ENCODE measurements at regions not wholly inside any gene's neighbourhood (a gene's known extent, or its start where the extent isn't known, plus 50 kb on each side); places are given as distances from the start of the nearest gene placed in this dataset.

DNA sequence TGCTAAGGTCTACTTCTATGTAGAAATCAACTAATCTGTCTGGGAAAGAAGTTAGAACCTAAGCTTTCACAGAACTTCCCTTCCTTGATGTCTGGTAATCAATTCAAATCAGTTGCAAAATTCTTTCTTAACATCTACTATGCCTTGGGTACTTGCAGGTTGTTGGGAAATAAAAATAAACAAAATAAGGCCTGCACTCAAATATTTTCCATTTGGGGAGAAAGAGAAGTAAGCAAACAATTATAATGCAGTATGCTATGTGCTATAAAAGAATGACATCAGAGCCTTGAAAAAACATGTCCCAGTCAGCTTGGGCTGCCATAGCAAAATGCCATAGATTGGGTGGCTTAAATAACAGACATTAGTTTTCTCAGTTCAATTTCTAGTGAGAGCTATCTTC is 425.9 kb upstream of the DCN start:
- no peak for DNase-seq

DNA sequence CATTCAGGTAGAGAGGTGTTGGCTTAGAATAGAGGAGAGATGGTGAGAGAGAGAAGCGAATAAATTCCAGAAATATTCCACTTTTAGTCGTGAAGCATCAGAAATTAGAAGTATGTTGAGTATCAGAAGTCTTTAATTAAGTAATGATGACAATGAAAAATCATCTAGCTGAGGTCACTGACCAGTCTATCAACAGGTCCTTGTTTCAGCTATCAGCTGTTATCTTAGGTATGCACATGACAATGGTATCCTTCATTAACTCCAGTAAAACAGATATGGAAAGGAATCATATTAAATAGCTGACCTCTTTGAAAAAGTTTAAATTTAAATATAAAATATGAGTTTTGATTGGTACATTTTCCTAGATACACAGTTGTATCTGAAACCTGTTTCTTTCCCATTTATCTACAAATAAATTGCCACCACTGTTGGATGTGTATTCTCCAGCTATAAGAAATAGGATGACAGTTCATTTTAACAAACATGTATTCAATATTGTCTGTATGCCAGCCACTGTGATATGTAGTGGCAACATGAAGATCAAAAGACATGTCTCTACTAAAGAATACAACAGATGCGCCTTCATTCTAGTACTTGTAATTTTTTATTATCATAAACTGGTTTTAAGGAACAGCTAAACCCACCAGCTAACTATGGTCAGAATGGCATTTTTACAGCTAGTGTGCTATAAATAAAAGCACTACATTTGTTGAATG is 424.2 kb upstream of the DCN start:
- DNase-seq: no peak

DNA sequence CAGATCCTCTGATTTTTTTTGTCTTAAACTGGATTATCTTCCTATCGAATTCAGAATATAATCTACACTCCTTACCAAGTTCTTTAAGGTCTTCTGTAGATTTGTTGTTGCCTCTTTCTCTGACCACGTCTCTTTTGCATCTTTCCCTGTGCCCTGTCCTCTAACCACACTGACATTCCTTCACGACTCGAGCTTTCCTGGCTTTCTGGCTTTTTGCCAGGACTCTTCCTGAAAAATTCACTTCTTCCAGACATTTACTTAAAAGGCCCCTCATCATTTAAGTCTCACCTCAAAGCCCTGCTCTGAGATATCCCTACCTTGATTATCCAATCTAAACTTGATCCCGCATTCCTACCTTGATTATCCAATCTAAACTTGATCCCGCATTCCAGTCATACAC is 422.3 kb upstream of the DCN start:
- DNase-seq: no peak

DNA sequence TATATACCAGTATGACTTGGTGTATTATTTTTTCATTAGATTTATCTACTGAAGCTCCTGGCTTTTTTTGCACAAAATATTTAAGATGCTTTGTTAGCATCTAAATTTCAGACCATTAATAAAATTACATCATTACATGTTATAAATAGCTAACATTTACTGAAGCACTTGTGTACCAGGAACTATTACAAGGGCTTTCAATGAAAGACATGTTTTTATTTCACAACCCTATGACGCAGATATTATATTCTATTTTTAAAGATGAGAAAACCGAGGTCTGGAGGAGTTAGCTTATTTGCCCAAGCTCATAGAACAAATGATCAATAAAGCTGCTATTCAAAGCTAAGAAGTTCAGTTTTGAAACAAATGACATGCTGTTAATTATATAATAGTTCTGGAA is 420.4 kb upstream of the DCN start:
- no peak for DNase-seq

DNA sequence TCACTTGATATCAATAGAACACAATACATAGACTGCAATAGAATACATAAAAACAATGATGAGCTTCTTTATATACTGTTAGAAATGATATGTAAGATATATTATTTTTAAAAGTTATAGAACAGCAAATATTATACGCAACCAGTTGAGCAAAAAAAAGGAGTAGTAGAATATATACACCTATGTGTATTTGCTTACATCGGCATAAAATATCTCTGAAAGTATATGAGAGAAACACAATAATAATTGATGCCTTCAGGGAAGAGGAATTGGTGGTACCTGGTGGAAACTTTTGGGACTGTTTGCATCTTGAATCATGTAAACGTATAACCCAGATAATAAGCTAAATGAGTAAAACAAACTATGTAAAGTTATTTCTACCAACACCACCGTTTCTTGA is 418.4 kb upstream of the DCN start:
- DNase-seq: no peak

DNA sequence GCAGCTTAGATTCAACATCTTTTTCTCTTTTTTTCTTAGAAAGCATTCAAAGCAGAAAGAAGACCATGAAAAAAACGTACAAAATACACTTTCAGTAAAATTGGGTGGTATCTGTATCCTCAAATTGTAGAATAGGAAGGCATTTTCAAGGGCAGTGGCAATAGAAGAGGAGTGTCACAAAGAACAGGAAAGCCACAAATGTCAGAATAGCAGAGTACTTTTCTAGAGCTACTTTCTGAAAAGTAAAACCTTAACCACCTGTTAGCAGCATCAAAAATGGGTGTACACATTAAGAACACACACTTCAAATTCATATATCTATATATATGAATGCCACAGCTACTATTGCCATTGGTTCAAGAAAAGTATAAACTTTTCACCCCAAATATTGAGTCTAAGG is 412.1 kb upstream of the DCN start:
- no peak for DNase-seq

DNA sequence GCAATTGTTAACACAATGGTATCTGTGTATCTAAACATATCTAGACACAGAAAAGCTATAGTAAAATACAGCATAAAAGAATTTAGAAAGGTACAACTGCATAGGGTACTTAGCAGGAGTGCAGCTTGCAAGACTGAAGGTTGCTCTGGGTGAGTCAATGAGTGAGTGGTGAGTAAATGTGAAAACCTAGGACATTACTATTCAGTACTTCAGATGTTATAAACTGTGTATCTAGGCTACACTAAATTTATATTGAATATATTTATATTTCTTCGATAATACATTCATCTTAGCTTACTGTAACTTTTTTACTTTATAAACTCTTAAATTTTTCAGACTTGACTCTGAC is 409.0 kb upstream of the DCN start:
- no peak for DNase-seq

DNA sequence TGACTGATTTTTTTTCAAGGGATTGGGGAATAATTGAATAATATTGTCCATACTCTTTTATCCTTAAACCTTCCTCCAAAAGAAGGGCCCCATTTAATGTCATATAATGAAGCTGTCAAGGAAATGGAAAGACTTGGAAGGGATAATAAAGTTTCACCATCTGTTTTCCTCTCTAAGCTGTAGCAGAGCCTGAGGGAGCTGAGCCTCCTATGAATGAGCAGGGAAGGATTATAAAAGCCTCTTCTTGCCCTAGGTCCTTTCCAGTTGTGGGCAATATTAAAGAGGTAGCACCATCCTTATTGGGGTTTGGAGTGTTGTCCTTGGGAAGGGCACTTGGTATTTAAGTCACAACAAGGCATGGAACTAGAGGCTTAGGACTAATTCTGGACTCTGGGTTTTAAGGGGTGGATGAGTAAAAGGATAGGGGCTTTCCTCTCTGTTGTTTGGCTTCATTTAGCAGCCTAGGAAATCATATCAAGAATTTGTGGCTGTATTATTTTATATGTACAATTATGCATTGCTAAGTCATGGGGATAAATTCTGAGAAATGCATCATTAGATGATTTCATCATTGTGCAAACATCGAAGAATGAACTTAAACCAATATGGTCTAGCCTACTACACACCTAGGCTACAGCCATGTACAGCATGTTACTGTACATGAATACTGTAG is 408.5 kb upstream of the DCN start:
- DNase-seq: no peak

DNA sequence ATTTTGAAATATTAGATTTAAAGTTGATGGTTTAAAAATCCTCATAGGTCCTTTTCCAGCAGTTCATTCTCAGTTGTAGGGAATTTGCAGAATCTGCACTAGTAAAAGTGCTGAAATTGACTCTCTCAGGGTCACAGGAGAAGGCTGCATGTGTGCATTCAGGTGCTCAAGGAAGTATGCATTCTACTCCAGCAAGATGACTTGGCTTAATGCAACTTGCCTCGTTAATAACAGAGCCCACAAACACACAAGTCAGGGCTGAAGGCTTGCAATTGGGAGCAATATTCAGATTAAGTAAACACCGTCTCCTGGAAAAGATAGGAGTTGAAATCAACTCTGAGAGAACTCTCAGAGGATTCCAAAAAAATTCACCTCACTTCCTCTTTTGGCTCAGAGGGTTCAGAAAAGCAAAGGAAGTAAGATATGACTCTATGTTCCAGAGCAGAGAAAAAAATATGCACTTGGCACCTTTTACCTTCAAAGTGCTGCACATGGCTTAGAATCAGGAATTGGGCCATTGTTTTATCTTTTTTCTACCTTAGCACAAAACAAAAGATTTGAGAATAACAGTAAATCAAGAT is 406.3 kb upstream of the DCN start:
- DNase-seq: no peak

DNA sequence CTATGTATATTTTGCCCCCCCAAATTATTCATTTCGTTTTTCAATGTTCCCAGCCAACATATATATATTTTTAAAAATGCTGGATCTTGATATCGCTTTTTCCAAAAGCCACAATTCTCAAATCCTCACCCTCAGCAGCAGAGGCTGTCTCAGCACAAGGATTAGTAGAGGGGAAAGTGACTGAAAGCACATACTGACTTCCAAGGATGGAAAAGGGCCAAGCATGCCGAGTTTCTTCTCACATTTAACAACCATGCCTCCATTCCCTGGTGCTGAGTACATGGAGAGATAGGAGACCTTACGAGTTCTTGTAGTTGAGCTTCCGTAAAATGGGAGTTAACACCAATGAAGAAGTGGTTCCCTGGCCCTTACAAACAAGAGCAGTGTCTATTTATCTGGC is 403.4 kb upstream of the DCN start:
- DNase-seq: no peak

DNA sequence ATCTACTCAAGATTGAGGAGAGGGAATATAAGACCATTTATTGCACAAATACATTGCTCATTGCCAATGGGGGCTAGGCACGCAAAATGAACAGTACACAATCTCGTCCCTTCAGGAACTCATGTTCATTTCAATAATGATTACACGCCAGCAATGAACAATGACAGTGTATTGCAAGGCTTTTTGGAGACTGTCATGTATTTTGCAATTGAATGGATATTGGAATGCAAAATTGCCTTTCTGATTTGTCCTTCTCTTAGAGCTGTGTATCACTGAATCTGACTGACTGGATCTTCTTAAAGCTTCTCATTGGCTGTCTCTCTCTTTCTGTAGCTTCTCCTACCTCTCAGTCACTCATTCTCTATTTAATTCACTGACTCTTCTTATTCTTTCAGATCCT is 400.2 kb upstream of the DCN start:
- DNase-seq: no peak

DNA sequence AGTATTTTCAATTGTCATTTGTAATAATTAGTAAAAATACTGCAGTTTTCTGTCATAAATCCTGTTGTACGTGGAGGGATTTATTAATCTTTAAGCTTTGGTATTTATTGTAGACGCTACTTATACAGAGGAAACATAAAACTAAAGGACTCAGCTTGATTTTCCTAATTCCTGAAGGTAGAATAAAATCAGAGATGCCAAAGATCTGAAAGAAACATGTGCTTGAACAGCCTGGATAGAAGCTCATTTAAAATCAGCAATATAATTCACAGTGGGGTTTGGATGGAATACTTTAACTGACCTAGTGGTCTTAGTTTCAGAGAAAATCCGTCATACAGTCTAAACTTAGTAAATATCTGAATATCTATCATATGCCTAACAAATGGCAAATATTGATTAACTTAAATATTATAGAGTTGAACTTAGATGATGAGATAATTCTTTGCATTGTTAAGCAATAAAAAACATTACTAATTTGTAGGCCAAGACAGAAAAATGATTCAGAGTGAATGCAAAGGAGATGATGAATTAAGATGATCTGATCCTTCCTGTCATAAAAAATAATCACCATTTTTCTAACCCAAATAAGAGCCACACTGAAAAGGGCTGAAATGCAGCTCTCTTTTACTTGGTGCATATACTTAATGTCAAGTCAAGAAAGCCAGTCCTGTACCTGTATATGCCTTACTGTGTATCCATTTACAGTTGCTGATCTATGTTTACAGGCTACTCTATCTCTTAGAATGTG is 397.1 kb upstream of the DCN start:
- DNase-seq: no peak

DNA sequence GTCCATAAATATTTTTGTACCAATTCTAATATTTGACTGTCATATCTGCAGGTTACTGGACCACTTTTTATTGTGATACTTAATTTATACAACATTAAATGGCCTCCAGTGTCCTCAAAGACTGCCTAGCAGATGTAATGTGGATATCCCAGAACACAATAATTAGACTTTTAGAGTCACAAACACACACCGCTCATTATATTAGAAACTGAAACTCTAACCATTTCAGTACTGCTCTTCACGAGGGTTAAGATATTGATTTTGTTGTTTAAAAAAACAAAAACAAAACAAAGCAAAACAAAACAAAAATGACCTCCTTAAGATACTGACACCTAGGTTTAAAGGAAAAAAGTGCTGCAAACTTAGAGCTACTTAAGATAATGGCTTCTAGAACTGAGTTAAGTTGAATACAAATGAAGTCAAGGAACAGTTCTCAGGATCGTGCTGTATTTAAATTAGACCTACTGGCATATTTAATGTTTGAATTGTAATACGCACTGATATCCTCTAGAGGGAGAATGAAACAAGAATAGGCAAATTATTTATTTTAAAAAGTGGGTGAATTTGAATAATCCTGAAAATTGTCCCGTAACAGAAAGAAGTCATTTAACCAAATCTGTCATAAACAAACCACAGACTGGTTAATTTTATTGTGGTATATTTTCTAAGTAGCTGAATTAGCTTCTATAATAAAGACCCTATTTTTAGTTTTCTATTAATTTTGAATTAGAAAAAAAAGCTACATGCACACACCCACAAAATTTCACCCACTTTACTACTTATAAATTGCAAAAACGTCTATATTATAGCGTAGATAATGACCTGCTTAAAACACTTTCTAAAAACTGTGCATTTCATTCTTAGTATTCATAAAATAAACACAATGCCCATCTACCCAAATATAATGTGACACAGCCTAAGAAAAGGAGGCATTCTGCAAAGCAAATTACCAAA is 395.2 kb upstream of the DCN start:
- no peak for DNase-seq

DNA sequence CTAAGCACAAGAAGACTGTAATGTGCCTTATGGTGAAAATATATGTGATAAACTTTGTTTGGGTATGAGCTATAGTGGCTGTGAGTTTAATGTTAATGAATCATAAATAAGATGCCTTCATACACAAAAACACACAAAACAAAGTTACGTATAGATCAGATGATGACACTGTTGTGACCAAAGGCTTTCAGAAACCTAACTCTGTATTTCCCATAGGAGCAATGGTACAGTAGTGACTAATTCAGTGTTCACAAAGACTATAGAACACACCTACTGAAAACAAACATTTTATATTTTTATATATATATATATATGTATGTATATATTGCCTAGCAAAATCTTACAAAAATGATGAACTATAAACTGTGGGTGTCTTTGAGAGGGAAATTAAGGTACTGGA is 393.8 kb upstream of the DCN start:
- no peak for DNase-seq

DNA sequence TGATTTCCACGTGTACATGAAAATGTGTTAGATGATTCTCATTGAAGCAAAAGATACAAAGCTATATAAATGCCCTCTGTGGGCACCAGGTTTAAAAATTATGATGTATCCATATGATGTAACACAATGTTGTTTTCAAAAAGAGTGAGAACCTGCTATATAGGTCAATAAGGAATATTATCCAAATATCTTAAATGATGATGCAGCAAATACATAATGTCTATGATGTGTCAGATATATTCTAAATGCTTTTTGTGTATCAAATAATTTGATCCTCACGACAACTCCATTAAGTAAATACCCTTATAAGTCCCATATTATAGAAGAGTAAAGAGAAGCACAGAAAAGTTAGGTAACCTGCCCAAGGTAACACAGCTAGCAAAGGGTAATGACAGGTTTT is 393.0 kb upstream of the DCN start:
- no peak for DNase-seq

DNA sequence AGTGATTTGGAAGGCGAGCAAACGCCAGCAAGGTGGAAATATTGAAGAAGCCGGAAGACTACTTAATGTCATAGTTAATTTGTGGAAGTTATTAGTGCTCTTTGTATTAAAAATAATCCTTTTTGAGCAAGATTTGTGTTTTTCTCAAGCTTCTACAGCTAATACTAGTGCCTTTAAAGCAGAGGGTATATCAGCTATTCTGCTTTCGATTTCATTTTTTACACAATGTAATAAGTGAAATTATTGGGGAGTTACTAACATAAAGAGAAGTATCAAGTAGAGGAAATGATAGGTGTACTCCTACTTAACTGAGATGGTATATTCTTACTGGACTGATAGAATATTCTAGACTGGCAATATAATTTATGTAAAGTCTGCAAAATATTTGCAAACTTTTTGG is 392.4 kb upstream of the DCN start:
- no peak for DNase-seq

DNA sequence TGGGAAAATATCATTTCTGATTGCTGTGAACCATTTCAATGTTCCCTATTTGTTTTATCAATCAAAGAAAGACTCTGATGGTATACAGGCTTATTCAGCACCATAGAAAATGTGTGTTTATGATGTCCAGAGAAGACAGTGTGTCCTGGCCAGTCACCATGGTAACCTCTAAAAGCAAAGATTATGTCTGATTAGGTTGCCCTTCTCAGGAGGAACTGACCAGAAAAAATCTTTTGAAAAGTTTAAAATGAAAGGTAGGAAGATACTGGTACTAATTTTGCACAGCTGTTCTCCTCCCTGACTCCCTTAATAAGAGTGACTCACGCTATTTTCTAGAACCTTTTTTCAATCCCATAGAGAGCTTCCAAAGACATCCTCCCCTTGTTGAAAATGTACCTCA is 391.8 kb upstream of the DCN start:
- DNase-seq: no peak

DNA sequence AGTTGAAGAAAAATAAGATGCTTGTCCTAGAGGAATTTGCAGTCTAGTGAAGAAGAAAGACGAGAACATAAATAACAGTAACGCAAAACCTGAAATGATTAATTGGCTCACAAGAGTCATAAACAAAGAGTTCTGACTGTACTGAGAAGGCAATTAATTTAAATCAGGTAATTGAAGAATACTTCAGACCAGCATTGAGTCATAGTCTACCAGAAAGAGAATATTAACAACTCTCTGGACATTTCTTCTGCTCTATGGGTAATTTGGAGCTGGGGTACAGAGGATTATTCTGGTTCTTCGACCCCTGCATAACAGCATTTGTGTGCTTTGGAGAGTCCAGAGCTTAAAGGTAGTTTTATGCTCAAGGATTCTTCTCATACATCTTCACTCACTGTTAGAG is 390.3 kb upstream of the DCN start:
- no peak for DNase-seq

DNA sequence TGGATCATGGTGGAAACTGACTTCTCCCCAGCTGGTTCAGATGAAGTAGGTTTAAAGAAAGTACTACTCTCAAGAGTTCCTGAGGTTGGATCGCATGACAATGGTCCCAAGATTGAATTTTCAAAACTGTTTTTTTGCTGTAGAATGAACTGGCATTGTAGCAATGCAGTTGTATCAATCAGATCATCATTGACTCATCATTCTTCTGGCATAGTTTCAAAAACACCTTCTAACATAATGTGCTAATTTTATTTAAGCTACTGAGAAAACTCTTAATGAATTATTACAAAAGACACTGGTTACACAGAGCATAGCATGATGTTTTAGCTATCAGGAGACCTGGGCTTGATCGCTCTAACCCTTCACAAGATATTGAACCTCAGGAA is 384.5 kb upstream of the DCN start:
- no peak for DNase-seq

DNA sequence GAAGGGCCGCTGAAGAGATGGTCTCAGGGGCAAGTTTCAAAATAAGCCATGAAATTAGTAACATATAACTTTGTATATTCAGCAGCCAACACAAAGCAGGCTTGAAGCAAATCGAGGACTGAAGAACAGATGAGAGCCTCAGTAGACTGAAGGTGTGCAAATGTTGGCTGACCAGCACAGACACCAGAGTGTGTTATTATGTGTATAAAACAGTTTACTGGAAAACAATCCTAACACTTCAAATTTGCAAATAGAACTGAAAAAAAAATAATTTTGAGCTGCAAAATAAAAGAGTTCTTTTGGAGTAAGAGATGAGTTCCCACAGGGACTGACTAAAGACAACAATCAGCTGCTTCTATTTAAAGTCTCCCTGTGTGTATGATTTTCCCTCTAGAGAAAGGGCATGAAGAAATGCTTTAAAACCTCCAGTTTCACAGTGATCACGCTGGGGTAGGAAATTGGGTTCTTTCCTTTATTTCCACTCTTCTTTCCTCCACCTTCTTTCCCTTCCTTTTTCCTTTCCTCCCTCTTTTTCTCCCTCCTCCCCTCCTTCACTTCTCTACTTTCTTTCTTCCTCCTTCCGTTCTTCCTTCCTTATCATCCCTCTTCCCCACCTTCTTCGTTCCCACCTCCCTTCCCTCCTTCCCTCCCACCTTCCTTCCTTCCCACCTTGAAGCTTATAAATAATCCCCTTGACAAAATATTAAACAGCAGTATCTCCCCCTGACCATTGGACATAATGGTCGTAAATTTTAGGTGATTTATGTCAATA is 383.9 kb upstream of the DCN start:
- DNase-seq: no peak

DNA sequence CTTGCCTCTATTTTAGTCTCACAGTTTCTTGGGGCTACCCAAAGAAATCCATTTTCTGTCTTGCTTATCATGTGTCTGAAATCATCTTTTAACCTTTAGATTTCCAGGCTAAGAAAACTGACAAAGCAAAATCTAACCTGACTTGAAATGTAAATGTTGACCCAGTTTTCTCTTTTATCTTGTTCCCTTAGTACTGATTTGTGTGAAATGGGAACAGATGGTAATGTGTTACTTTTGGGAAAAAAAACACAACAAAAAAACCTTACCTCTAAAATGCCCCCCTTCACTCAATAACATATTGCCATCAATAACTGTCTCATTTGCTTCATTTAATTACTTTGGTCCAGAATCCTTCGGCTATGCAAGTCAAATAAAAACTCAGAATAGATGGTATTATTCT is 383.2 kb upstream of the DCN start:
- no peak for DNase-seq

DNA sequence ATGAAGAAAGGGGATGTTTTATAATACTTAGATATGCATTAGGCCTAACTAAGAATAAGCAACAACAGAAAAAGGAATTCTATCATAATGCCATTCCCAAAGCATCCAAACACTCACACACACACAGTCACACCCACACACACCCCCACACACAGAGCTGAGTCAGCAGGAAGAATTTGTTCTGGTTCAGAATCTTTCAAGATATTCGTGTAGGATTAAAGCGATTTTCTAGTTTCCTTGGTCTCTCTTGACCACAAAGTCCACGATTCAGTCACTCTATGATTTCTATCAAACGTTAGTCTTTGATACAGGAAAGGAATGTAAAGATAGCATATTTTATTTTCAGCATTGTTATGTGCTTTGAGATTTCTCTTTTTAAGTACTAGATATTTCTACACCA is 382.6 kb upstream of the DCN start:
- no peak for DNase-seq
